ENCODE measurements at regions not wholly inside any gene's neighbourhood (a gene's known extent, or its start where the extent isn't known, plus 50 kb on each side); places are given as distances from the start of the nearest gene placed in this dataset.

GRCh38 chr5:18117968-18118367 lies 483.7 kb downstream of the TAF11L14 start:
- Histone ChIP-seq H3K27ac (no peak overlapping the region), H3K4me1 (ENCODE audit: control insufficient read depth in 1 of 2, low read depth in 2 of 2) (no peaks in the 10 kb centered on the region), H3K9me3 (no peaks in the 10 kb centered on the region), H3K27me3 (replicated peaks; ENCODE audit: insufficient read depth) (no peaks in the 10 kb centered on the region), H3K4me3 (no peak overlapping the region), H3K36me3 (no peaks in the 10 kb centered on the region)
- TF ChIP-seq CTCF (IDR thresholded peaks at IDR 0.05): no peak
- no peak for ATAC-seq (ENCODE audit: insufficient number of reproducible peaks, low FRiP score, low read depth)
- DNase-seq (ENCODE audit: low spot score): no peak

- Histone ChIP-seq H3K4me1 (ENCODE audit: control insufficient read depth in 1 of 2, low read depth in 2 of 2) (no peaks in the 10 kb centered on the region), H3K9me3 (no peaks in the 10 kb centered on the region), H3K27ac (no peak overlapping the region), H3K27me3 (replicated peaks; ENCODE audit: insufficient read depth) (no peaks in the 10 kb centered on the region), H3K4me3 (no peak overlapping the region), H3K36me3 (no peaks in the 10 kb centered on the region)
- TF ChIP-seq CTCF (IDR thresholded peaks at IDR 0.05): no peak
- ATAC-seq (ENCODE audit: insufficient number of reproducible peaks, low FRiP score, low read depth) (no peak), DNase-seq (ENCODE audit: low spot score) (no peak)
Measured at GRCh38 chr5:18119156-18119785, 485.0 kb downstream of the TAF11L14 start.

GRCh38 chr5:18141222-18141621 lies 507.0 kb downstream of the TAF11L14 start:
- Histone ChIP-seq H3K27ac (no peak overlapping the region), H3K4me1 (ENCODE audit: control insufficient read depth in 1 of 2, low read depth in 2 of 2) (no peaks in the 10 kb centered on the region), H3K9me3 (no peaks in the 10 kb centered on the region), H3K36me3 (no peaks in the 10 kb centered on the region), H3K27me3 (replicated peaks; ENCODE audit: insufficient read depth) (no peaks in the 10 kb centered on the region), H3K4me3 (no peak overlapping the region)
- DNase-seq (ENCODE audit: low spot score) (no peak), ATAC-seq (ENCODE audit: insufficient number of reproducible peaks, low FRiP score, low read depth) (no peak)
- no peak for TF ChIP-seq CTCF (IDR thresholded peaks at IDR 0.05)

- no peak for TF ChIP-seq CTCF (IDR thresholded peaks at IDR 0.05)
- no peak for ATAC-seq (ENCODE audit: insufficient number of reproducible peaks, low FRiP score, low read depth)
Measured at GRCh38 chr5:18142831-18143230, 508.6 kb downstream of the TAF11L14 start.

GRCh38 chr5:18152671-18153070 lies 518.4 kb downstream of the TAF11L14 start:
- no peaks in the 10 kb centered on the region for H3K27me3 ChIP-seq (replicated peaks; ENCODE audit: insufficient read depth)
- no peaks in the 10 kb centered on the region for H3K36me3 ChIP-seq
- no peaks in the 10 kb centered on the region for H3K4me1 ChIP-seq (ENCODE audit: control insufficient read depth in 1 of 2, low read depth in 2 of 2)
- TF ChIP-seq CTCF (IDR thresholded peaks at IDR 0.05): no peak
- no peak for DNase-seq (ENCODE audit: low spot score)
- no peak overlapping the region for H3K27ac ChIP-seq
- H3K9me3 ChIP-seq: no peaks in the 10 kb centered on the region
- no peak overlapping the region for H3K4me3 ChIP-seq
- no peak for ATAC-seq (ENCODE audit: insufficient number of reproducible peaks, low FRiP score, low read depth)

More at GRCh38 chr5:18142831-18143230, 508.6 kb downstream of the TAF11L14 start:
- Histone ChIP-seq H3K27ac (no peak overlapping the region), H3K27me3 (replicated peaks; ENCODE audit: insufficient read depth) (no peaks in the 10 kb centered on the region), H3K4me3 (no peak overlapping the region), H3K9me3 (no peaks in the 10 kb centered on the region), H3K36me3 (no peaks in the 10 kb centered on the region), H3K4me1 (ENCODE audit: control insufficient read depth in 1 of 2, low read depth in 2 of 2) (no peaks in the 10 kb centered on the region)
- no peak for DNase-seq (ENCODE audit: low spot score)
